Breast epithelium (tissue), 4 donors: ENCODE measurements at regions not wholly inside any gene's neighbourhood (a gene's known extent, or its start where the extent isn't known, plus 50 kb on each side); places are given as distances from the start of the nearest gene placed in this dataset.

ENCODE experiments used
- DNase-seq, 2 donors: peaks; one replicate each; pipeline ENCODE4 v3.0.0-alpha.2; 2019; ENCODE audit warnings: low spot score in 2 of 2
- H3K27ac ChIP-seq, 2 donors: fragments of 200-600 bp; sonication (generic) in 1 of 2; one replicate each; pipeline ENCODE4 v1.5.1; 2016 to 2019; ENCODE audit warnings: mild to moderate bottlenecking in 1 of 2
- H3K27me3 ChIP-seq, 2 donors: fragments of 200-600 bp; sonication (generic) in 1 of 2; one replicate each; pipeline versions ENCODE4 v1.5.1 to v1.6.0; 2017 to 2019; ENCODE audit warnings: control low read depth in 1 of 2, mild to moderate bottlenecking in 1 of 2
- H3K36me3 ChIP-seq: fragments of 200-600 bp; one replicate; pipeline ENCODE4 v1.5.1; 2019
- H3K4me1 ChIP-seq, 2 donors: fragments of 200-600 bp; sonication (generic); one replicate each; pipeline ENCODE4 v1.5.1; 2016 to 2019; ENCODE audit warnings: control low read depth in 1 of 2
- H3K4me3 ChIP-seq, 3 donors: fragments of 200-600 bp; sonication (generic); 1 replicate in 2 of 3; 2 replicates in 1 of 3; pipeline ENCODE4 v1.5.1; 2016 to 2019; ENCODE audit warnings: mild to moderate bottlenecking in 3 of 3, moderate library complexity in 2 of 3
- H3K9me3 ChIP-seq, 2 donors: fragments of 200-600 bp; sonication (generic) in 1 of 2; one replicate each; pipeline ENCODE4 v1.5.1; 2016 to 2019; ENCODE audit warnings: control low read depth in 1 of 2
- POLR2A ChIP-seq: fragments of 450-650 bp; IDR thresholded peaks from one replicate; pipeline ENCODE4 v1.6.1; 2016; ENCODE audit warnings: antibody characterized with exemption, mild to moderate bottlenecking, moderate library complexity
- POLR2AphosphoS5 ChIP-seq, 3 donors: sonication (generic); formaldehyde crosslinking; IDR thresholded peaks; one replicate each; pipeline ENCODE4 v1.6.1; 2017; ENCODE audit warnings: antibody characterized with exemption in 3 of 3
- intact Hi-C: fragments of 100-400 bp; cut with DNase I; formaldehyde crosslinking; loops from one replicate; pipeline ENCODE4 v1.15.1; 2023; ENCODE audit warnings: low total_unique reads
- TF ChIP-seq, protein P1 (sequence below), 3 donors: fragments of 450-650 bp; IDR thresholded peaks; one replicate each; pipeline ENCODE4 v1.5.1; 2016 to 2017; ENCODE audit warnings: antibody characterized with exemption in 3 of 3, mild to moderate bottlenecking in 3 of 3, moderate library complexity in 3 of 3

DNA sequence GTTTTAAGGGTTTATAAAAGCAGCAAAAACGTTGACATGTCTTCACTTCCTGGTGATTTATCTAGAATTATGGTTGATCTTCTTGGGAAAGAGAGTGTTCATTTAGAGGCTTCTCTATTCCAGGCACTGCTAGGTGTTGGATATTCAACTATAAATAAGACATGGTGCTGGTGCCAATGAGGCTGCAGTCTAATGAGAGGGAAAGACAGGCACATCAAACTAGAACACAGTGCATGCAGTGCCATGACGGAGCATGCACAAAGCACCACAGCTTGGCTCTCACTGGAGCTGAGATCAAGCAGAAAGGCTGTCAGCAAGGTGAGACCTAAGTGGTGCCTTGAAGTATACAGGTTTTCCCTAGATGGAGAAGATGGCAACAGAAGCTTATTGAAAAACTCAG lies 126.5 kb downstream of the RMI1 start:
- DNase-seq: no peak
- no peaks in the 10 kb centered on the region for H3K36me3 ChIP-seq
- no peak overlapping the region for H3K27ac ChIP-seq
- TF ChIP-seq POLR2A (no peak), POLR2AphosphoS5 (IDR thresholded peaks at IDR 0.05) (no peak)
- TF ChIP-seq, protein P1, sequence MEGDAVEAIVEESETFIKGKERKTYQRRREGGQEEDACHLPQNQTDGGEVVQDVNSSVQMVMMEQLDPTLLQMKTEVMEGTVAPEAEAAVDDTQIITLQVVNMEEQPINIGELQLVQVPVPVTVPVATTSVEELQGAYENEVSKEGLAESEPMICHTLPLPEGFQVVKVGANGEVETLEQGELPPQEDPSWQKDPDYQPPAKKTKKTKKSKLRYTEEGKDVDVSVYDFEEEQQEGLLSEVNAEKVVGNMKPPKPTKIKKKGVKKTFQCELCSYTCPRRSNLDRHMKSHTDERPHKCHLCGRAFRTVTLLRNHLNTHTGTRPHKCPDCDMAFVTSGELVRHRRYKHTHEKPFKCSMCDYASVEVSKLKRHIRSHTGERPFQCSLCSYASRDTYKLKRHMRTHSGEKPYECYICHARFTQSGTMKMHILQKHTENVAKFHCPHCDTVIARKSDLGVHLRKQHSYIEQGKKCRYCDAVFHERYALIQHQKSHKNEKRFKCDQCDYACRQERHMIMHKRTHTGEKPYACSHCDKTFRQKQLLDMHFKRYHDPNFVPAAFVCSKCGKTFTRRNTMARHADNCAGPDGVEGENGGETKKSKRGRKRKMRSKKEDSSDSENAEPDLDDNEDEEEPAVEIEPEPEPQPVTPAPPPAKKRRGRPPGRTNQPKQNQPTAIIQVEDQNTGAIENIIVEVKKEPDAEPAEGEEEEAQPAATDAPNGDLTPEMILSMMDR (IDR thresholded peaks at IDR 0.05): no peak
- intact Hi-C loops: no loop called here
- no peak overlapping the region for H3K4me3 ChIP-seq
- peaks cover 0 to 7% of the 10 kb centered on the region in 2 donors for H3K27me3 ChIP-seq
- no peaks in the 10 kb centered on the region for H3K4me1 ChIP-seq
- H3K9me3 ChIP-seq: no peaks in the 10 kb centered on the region

DNA sequence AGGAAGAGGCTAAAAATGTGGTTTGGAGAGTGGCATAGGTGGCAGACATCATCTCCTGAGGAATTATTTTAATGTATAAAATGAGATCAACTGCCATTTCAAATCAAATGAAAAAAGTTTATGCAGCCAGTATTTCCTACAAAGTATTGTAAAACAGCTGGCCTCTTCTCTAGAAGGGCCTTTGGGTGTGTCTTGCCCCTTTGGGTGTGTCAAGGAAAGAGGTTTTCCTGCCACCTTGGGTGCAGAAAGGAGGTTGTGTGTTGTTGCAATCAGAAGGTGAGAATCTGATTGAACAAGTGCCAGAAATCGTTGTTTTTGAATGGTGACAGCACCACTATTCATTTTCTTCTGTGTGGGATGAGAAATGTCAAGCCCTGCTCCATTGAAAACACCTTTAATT lies 127.4 kb downstream of the RMI1 start:
- no peaks in the 10 kb centered on the region for H3K36me3 ChIP-seq
- intact Hi-C loops: no loop called here
- no peak overlapping the region for H3K27ac ChIP-seq
- TF ChIP-seq POLR2AphosphoS5 (IDR thresholded peaks at IDR 0.05) (no peak), POLR2A (no peak)
- TF ChIP-seq, protein P1 (IDR thresholded peaks at IDR 0.05): no peak
- peaks cover 0 to 6% of the 10 kb centered on the region in 2 donors for H3K9me3 ChIP-seq
- no peaks in the 10 kb centered on the region for H3K27me3 ChIP-seq
- no peak for DNase-seq
- no peak overlapping the region for H3K4me3 ChIP-seq
- no peaks in the 10 kb centered on the region for H3K4me1 ChIP-seq

DNA sequence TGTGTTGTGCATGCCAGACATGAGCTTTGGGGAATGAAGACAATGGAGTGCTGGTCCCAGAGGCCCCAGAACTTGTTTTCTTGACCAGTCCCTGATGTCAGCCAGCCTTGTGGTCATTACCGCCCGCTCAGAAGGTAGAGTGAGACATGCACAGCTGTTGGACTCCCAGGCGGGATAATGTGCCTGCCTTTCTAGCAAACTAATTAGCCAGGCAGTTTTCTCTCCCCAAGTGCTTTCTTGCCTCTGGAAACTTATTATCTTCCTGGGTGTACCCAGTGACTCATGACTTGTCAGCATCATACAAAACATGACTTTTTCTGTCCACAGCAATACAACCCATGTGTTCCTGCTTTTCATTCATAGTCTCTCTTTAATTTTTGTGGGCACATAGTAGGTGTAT lies 131.1 kb downstream of the RMI1 start:
- intact Hi-C loops: no loop called here

DNA sequence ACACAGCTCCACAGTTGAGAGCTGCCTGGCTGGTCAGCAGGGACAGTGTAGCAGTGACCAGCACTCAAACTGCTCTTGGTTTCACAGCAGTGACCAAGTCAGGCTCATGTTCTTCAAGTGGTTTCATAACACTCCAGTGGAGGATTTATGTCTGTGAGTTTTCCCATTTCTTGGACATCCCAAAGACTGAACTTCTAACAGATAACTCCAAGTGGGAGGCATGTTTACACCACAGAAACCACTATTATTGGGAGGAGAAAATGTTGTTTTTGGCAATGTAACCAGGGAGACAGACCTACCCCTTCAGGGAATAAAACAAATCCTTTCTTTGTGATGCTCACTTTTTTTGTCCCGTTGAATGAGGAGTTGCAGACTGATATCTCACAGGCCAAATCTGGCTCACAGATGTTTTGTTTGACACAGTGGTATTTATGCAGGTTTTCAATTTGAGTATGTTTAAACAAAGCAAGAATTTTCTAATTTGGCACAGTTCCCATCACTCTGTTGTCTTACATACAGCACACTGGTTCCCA lies 141.5 kb downstream of the RMI1 start:
- Histone ChIP-seq H3K36me3 (no peaks in the 10 kb centered on the region), H3K27me3 (no peaks in the 10 kb centered on the region), H3K9me3 (no peaks in the 10 kb centered on the region), H3K27ac (no peak overlapping the region), H3K4me3 (no peak overlapping the region), H3K4me1 (no peaks in the 10 kb centered on the region)
- TF ChIP-seq, protein P1 (IDR thresholded peaks at IDR 0.05): no peak
- DNase-seq: no peak
- intact Hi-C loops: no loop called here

More for the DNA sequence above, 131.1 kb downstream of the RMI1 start:
- Histone ChIP-seq H3K36me3 (no peaks in the 10 kb centered on the region), H3K27ac (no peak overlapping the region), H3K4me3 (no peak overlapping the region), H3K9me3 (peaks cover 0 to 13% of the 10 kb centered on the region in 2 donors), H3K4me1 (no peaks in the 10 kb centered on the region), H3K27me3 (no peaks in the 10 kb centered on the region)
- no peak for DNase-seq
- TF ChIP-seq, protein P1 (IDR thresholded peaks at IDR 0.05): no peak
- TF ChIP-seq POLR2AphosphoS5 (IDR thresholded peaks at IDR 0.05): no peak
- no peak for TF ChIP-seq POLR2A

DNA sequence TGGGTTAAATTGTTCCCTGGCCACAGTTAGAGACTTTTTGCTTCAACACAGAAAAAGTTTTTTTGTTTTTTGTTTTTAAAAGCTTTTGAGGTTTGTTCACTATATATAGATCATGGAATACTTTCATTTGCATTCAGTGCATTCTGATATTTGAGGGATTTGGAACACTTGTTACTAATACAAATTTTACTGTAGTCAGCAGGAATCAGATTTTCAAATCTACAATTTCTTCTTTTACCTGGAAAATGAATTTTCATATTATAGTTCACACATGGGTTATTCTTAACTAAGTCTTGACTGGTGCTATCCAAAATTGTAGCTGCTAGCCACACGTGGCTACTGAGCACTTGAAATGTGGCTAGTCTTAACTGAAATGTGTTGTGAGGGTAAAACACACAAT lies 142.0 kb downstream of the RMI1 start:
- no peak overlapping the region for H3K4me3 ChIP-seq
- no peak for DNase-seq
- intact Hi-C loops: no loop called here
- no peaks in the 10 kb centered on the region for H3K4me1 ChIP-seq
- TF ChIP-seq POLR2A (no peak), POLR2AphosphoS5 (IDR thresholded peaks at IDR 0.05) (no peak)
- TF ChIP-seq, protein P1 (IDR thresholded peaks at IDR 0.05): no peak
- no peak overlapping the region for H3K27ac ChIP-seq
- no peaks in the 10 kb centered on the region for H3K27me3 ChIP-seq
- no peaks in the 10 kb centered on the region for H3K9me3 ChIP-seq
- H3K36me3 ChIP-seq: no peaks in the 10 kb centered on the region
